ENCODE measurements at regions not wholly inside any gene's neighbourhood (a gene's known extent, or its start where the extent isn't known, plus 50 kb on each side); places are given as distances from the start of the nearest gene placed in this dataset.

GRCh38 chr12:124677552-124678356, 110.3 kb upstream of the NCOR2 start:
- Histone ChIP-seq H3K9me1 (ENCODE audit: control insufficient read depth, extremely low read depth, insufficient read depth, low read length) (no peaks in the 10 kb centered on the region), H3K79me2 (ENCODE audit: control insufficient read depth, insufficient read depth, low read length) (no peaks in the 10 kb centered on the region), H3K9me3 (ENCODE audit: control insufficient read depth, low read depth, low read length) (no peaks in the 10 kb centered on the region), H3K4me1 (ENCODE audit: control insufficient read depth, extremely low read depth, insufficient read depth, low read length) (peaks cover 22% of the 10 kb centered on the region), H3K4me2 (ENCODE audit: control insufficient read depth, extremely low read depth, insufficient read depth, low read depth, low read length) (no peak overlapping the region), H3K4me3 (ENCODE audit: control insufficient read depth in 2 of 3, extremely low read depth in 1 of 3, insufficient read depth in 2 of 3, low read depth in 1 of 3, low read length in 3 of 3) (no peak overlapping the region), H3K9ac (ENCODE audit: control insufficient read depth, extremely low read depth, insufficient read depth, low read length) (no peak overlapping the region), H2AFZ (ENCODE audit: control insufficient read depth, low read length) (no peak overlapping the region), H3K27ac (ENCODE audit: control insufficient read depth, insufficient read depth, low read length) (no peak overlapping the region), H4K20me1 (ENCODE audit: control insufficient read depth, extremely low read depth, insufficient read depth, low read length) (no peaks in the 10 kb centered on the region), H3K27me3 (ENCODE audit: control insufficient read depth, extremely low read depth, insufficient read depth, low read length) (no peaks in the 10 kb centered on the region), H3K36me3 (ENCODE audit: control insufficient read depth in 2 of 2, extremely low read depth in 1 of 2, insufficient read depth in 2 of 2, low read length in 2 of 2) (no peaks in the 10 kb centered on the region)
- dilution Hi-C loops (cut with MboI; ENCODE audit: extremely low pct_ligation_motif_present, low sequenced_read_pairs), result no loop called here
- DNase-seq (ENCODE audit: low read depth, low spot score) (no peak), FAIRE-seq (no peak)
- TF ChIP-seq EZH2 (IDR thresholded peaks at IDR 0.05; ENCODE audit: low read length) (no peak), CTCF (optimal IDR thresholded peaks at IDR 0.05 in 1 of 3, IDR thresholded peaks at IDR 0.05 in 1 of 3, conservative IDR thresholded peaks at IDR 0.05 in 1 of 3; ENCODE audit: extremely low read depth in 1 of 3, insufficient read depth in 2 of 3, low read length in 3 of 3) (no peak)

GRCh38 chr12:124676714-124677462, 109.5 kb upstream of the NCOR2 start:
- dilution Hi-C loops (cut with MboI; ENCODE audit: extremely low pct_ligation_motif_present, low sequenced_read_pairs), result no loop called here
- Histone ChIP-seq H3K4me1 (ENCODE audit: control insufficient read depth, extremely low read depth, insufficient read depth, low read length) (peaks cover 14% of the 10 kb centered on the region), H3K4me3 (ENCODE audit: control insufficient read depth in 2 of 3, extremely low read depth in 1 of 3, insufficient read depth in 2 of 3, low read depth in 1 of 3, low read length in 3 of 3) (no peak overlapping the region), H3K9me1 (ENCODE audit: control insufficient read depth, extremely low read depth, insufficient read depth, low read length) (no peaks in the 10 kb centered on the region), H3K79me2 (ENCODE audit: control insufficient read depth, insufficient read depth, low read length) (no peaks in the 10 kb centered on the region), H3K9me3 (ENCODE audit: control insufficient read depth, low read depth, low read length) (no peaks in the 10 kb centered on the region), H3K9ac (ENCODE audit: control insufficient read depth, extremely low read depth, insufficient read depth, low read length) (no peak overlapping the region), H3K27ac (ENCODE audit: control insufficient read depth, insufficient read depth, low read length) (no peak overlapping the region), H2AFZ (ENCODE audit: control insufficient read depth, low read length) (no peak overlapping the region), H4K20me1 (ENCODE audit: control insufficient read depth, extremely low read depth, insufficient read depth, low read length) (no peaks in the 10 kb centered on the region), H3K27me3 (ENCODE audit: control insufficient read depth, extremely low read depth, insufficient read depth, low read length) (no peaks in the 10 kb centered on the region), H3K4me2 (ENCODE audit: control insufficient read depth, extremely low read depth, insufficient read depth, low read depth, low read length) (no peak overlapping the region), H3K36me3 (ENCODE audit: control insufficient read depth in 2 of 2, extremely low read depth in 1 of 2, insufficient read depth in 2 of 2, low read length in 2 of 2) (no peaks in the 10 kb centered on the region)
- DNase-seq (ENCODE audit: low read depth, low spot score), result no peak
- TF ChIP-seq CTCF (optimal IDR thresholded peaks at IDR 0.05 in 1 of 3, IDR thresholded peaks at IDR 0.05 in 1 of 3, conservative IDR thresholded peaks at IDR 0.05 in 1 of 3; ENCODE audit: extremely low read depth in 1 of 3, insufficient read depth in 2 of 3, low read length in 3 of 3), result no peak
- no peak for TF ChIP-seq EZH2 (IDR thresholded peaks at IDR 0.05; ENCODE audit: low read length)
- no peak for FAIRE-seq
